ENCODE measurements at regions not wholly inside any gene's neighbourhood (a gene's known extent, or its start where the extent isn't known, plus 50 kb on each side); places are given as distances from the start of the nearest gene placed in this dataset.

DNA sequence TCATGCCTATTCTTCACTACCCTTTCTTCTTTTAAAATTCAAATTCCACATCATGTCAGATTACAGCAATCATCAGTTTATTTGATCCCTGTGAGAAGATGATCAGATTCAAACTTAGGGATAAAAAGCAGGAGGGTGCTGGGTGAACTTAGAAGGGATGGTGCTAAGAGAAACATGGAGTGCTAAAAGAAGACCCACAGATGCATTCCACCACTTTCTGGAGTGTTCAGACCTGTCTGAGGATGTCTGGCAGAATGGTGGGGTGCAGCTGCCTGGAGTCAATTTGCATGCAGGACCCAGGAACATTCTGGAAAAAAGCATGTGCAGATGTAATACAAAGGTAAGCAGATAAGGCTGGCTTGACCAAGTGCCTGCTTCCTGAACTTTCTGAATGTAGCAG is 372.9 kb upstream of the RUNX1 start:
- TF ChIP-seq, protein P1, sequence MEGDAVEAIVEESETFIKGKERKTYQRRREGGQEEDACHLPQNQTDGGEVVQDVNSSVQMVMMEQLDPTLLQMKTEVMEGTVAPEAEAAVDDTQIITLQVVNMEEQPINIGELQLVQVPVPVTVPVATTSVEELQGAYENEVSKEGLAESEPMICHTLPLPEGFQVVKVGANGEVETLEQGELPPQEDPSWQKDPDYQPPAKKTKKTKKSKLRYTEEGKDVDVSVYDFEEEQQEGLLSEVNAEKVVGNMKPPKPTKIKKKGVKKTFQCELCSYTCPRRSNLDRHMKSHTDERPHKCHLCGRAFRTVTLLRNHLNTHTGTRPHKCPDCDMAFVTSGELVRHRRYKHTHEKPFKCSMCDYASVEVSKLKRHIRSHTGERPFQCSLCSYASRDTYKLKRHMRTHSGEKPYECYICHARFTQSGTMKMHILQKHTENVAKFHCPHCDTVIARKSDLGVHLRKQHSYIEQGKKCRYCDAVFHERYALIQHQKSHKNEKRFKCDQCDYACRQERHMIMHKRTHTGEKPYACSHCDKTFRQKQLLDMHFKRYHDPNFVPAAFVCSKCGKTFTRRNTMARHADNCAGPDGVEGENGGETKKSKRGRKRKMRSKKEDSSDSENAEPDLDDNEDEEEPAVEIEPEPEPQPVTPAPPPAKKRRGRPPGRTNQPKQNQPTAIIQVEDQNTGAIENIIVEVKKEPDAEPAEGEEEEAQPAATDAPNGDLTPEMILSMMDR (IDR thresholded peaks at IDR 0.05; ENCODE audit: control insufficient read depth, extremely low read depth, insufficient read depth), result no peak
- no peak for DNase-seq (ENCODE audit: low read depth)

DNA sequence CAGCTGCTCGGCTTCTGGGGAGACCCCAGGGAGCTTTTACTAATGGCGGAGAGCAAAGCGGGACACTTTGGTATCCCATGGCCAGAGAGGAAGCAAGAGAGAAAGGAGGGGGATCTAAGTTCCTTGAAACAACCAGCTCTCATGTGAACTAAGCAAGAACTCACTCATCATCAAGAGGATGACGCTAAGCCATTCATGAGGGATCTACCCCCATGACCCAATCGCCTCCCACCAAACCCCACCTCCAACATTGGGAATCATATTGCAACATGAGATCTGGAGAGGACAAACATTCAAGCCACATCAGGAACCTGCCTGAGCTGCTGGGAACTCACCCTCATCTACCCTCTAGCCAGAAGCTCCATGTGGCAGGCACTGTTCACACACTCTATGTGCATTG is 372.1 kb upstream of the RUNX1 start:
- TF ChIP-seq, protein P1 (IDR thresholded peaks at IDR 0.05; ENCODE audit: control insufficient read depth, extremely low read depth, insufficient read depth), result no peak
- DNase-seq (ENCODE audit: low read depth), result no peak
- H3K4me3 ChIP-seq (ENCODE audit: low read depth, low read length), result no peak overlapping the region

More for the DNA sequence above, 372.9 kb upstream of the RUNX1 start:
- no peak overlapping the region for H3K4me3 ChIP-seq (ENCODE audit: low read depth, low read length)

DNA sequence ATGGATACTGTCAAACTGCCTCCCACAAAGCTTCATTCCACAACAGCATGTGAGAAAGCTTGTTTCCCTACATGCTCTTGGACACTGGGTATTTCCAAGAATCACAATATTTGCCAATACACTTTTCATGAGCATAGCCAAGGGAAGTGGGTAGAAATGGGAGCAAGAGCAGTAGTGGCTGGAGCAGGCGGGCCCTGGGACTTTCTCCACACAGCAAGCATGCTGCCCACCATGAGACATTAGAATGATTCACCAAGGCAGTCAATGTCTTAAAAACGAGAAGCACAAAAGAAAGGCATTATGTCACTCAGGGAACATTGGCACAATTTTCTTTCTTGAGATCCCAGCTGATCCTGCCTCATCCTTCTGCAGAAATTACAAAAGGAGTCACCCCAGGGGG is 371.6 kb upstream of the RUNX1 start:
- DNase-seq (ENCODE audit: low read depth), result no peak
- TF ChIP-seq, protein P1 (IDR thresholded peaks at IDR 0.05; ENCODE audit: control insufficient read depth, extremely low read depth, insufficient read depth), result no peak

DNA sequence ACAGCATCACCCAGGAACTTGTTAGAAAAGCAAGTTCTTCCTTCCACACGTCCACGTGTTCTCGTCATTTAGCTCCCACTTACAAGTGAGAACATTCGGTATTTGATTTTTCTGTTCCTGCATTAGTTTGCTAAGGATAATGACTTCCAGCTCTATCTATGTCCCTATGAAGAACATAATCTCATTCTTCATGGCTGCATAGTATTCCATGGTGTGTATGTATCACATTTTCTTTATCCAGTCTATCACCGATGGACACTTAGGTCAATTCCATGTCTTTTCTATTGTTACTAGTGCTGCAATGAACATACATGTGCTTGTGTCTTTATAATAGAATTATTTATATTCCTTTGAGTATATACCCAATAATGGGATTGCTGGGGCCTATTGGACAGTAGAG is 368.7 kb upstream of the RUNX1 start:
- no peak for DNase-seq (ENCODE audit: low read depth)
- H3K4me3 ChIP-seq (ENCODE audit: low read depth, low read length), result no peak overlapping the region
- TF ChIP-seq, protein P1 (IDR thresholded peaks at IDR 0.05; ENCODE audit: control insufficient read depth, extremely low read depth, insufficient read depth), result no peak

More for the DNA sequence above, 371.6 kb upstream of the RUNX1 start:
- H3K4me3 ChIP-seq (ENCODE audit: low read depth, low read length), result no peak overlapping the region

DNA sequence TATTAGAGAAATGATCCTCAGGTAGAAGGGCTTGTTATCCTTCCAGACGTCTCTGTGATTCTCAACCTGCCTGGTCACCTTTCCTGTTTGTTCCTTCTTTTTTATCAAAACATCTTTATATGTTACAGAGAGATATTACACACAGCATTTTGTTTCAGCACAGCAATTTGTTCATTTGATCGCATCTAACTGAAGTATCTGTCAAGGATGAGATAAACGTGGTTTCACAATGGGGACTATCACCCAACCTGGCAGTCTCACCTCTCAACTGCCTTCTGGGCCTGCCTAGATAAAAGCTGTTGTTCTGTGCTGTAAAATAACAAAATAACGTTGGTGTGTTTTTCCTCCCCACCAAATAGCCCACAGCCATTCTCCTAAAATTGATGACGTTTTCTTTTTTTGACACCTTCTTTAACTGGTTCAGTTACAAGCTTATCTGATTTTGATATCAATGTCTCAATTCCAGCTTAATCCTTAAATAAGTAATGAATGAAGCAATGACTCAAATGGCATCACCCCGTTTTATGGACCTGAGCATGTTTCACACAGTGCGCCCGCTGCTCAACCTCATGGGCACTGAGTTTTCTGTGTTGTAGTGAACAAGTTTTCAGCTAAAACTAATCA is 367.9 kb upstream of the RUNX1 start:
- TF ChIP-seq, protein P1 (IDR thresholded peaks at IDR 0.05; ENCODE audit: control insufficient read depth, extremely low read depth, insufficient read depth), result no peak
- no peak overlapping the region for H3K4me3 ChIP-seq (ENCODE audit: low read depth, low read length)
- DNase-seq (ENCODE audit: low read depth), result peak; percentile 15

DNA sequence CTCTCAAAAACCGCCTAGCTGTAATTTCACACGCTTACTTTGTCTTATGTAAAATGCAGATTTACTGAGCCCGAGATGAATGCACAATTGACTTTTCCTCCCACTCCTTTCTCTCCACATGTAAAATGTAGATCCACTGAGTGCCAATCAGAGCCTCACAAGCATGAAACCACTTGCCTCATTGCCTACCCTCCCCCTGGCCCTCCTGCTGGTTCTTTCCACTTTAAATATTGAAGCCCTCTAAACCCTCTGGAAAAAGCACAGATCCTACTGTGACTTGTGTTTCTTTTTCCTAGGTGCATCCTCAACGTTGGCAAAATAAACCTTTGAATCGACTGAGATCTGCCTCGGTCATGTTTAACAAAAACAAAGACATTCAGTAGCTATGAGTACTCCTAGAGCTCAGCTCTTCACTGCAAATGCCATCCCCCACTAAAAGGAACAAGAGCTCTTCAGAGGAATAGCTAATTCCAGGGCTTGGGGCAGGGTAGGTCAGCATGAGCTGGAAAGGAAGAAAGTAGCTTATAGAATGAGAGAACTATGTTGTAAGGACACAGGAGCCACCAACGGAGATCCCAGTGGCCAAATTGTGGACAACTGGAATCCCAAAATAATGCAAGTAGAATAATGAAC is 365.5 kb upstream of the RUNX1 start:
- no peak overlapping the region for H3K4me3 ChIP-seq (ENCODE audit: low read depth, low read length)
- TF ChIP-seq, protein P1 (IDR thresholded peaks at IDR 0.05; ENCODE audit: control insufficient read depth, extremely low read depth, insufficient read depth), result no peak
- no peak for DNase-seq (ENCODE audit: low read depth)

DNA sequence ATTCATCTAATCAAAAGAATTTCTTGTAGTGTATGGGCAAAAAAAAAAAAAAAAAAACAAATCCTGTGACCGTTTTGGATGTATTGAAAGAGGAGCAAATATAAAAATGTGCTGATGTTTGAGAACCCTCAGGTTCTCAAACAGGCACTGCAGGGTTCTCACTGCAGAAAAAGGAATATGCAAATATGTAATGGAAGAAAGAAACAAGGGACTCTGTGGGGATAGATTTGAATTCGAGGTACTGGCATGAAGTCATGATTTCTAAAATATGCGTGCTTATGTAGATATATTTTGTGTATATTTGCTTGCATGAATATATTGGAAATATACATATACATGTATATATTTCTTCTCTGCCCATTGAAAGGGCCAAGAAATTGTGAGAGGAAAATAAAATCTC is 365.0 kb upstream of the RUNX1 start:
- DNase-seq (ENCODE audit: low read depth), result no peak
- H3K4me3 ChIP-seq (ENCODE audit: low read depth, low read length), result no peak overlapping the region
- TF ChIP-seq, protein P1 (IDR thresholded peaks at IDR 0.05; ENCODE audit: control insufficient read depth, extremely low read depth, insufficient read depth), result no peak
